GM23338 (cell line): ENCODE measurements at regions not wholly inside any gene's neighbourhood (a gene's known extent, or its start where the extent isn't known, plus 50 kb on each side); places are given as distances from the start of the nearest gene placed in this dataset.
A peak's percentile ranks its signal among the peaks of the same experiment; 100 is the strongest.

Experiments
- ATAC-seq: fragments of 200-7000 bp; cut with Tn5 transposase; 3 replicates; pipeline ENCODE4 v1.9.1; 2020
- DNase-seq: peaks from one replicate; pipeline ENCODE4 v3.0.0-alpha.2; 2015; ENCODE audit warnings: low spot score
- H2AFZ ChIP-seq: fragments of 200-600 bp; sonication (generic); 2 replicates; pipeline ENCODE4 v1.8.0; 2016; ENCODE audit warnings: antibody characterized with exemption, mild to moderate bottlenecking, moderate library complexity
- H3F3A ChIP-seq: fragments of 200-600 bp; sonication (generic); replicated peaks from 2 replicates; pipeline ENCODE4 v1.8.0; 2017; ENCODE audit warnings: antibody characterized with exemption, mixed run types, low read depth
- H3K27ac ChIP-seq: fragments of 200-600 bp; sonication (generic); 2 replicates; pipeline ENCODE4 v1.6.1; 2016; ENCODE audit warnings: low read depth
- H3K27me3 ChIP-seq: fragments of 200-600 bp; sonication (generic); 2 replicates; pipeline ENCODE4 v1.8.0; 2016; ENCODE audit warnings: mild to moderate bottlenecking, mixed run types, moderate library complexity; ENCODE audit not compliant: insufficient read depth
- H3K36me3 ChIP-seq: fragments of 200-600 bp; sonication (generic); 2 replicates; pipeline ENCODE4 v1.8.0; 2016; ENCODE audit warnings: mild to moderate bottlenecking; ENCODE audit not compliant: insufficient read depth
- H3K4me1 ChIP-seq: fragments of 200-600 bp; sonication (generic); 2 replicates; pipeline ENCODE4 v1.8.0; 2016; ENCODE audit warnings: mild to moderate bottlenecking, moderate library complexity; ENCODE audit not compliant: insufficient read depth
- H3K4me2 ChIP-seq: fragments of 200-600 bp; sonication (generic); 2 replicates; pipeline ENCODE4 v1.7.1; 2017; ENCODE audit warnings: mixed run types
- H3K4me3 ChIP-seq: fragments of 200-600 bp; sonication (generic); 2 replicates; pipeline ENCODE4 v1.6.1; 2016; ENCODE audit warnings: mixed run types
- H3K79me2 ChIP-seq: fragments of 200-600 bp; sonication (generic); replicated peaks from 2 replicates; pipeline ENCODE4 v1.8.0; 2017; ENCODE audit warnings: mild to moderate bottlenecking; ENCODE audit not compliant: insufficient read depth
- H3K9me2 ChIP-seq: fragments of 200-600 bp; sonication (generic); 2 replicates; pipeline ENCODE4 v1.8.0; 2017; ENCODE audit not compliant: insufficient read depth
- H4K20me1 ChIP-seq: fragments of 200-600 bp; sonication (generic); replicated peaks from 2 replicates; pipeline ENCODE4 v1.8.0; 2017; ENCODE audit warnings: mild to moderate bottlenecking; ENCODE audit not compliant: insufficient read depth
- H3K27ac Mint-ChIP-seq: 2 replicates; pipeline ENCODE4 v1.8.0; 2020; ENCODE audit warnings: inconsistent platforms, mild to moderate bottlenecking, moderate library complexity, mixed read lengths
- H3K27me3 Mint-ChIP-seq: 3 replicates; pipeline ENCODE4 v1.8.0; 2022; ENCODE audit warnings: low read depth, mild to moderate bottlenecking, moderate library complexity, mixed read lengths, inconsistent platforms; ENCODE audit not compliant: insufficient read depth, poor library complexity
- H3K36me3 Mint-ChIP-seq: 3 replicates; pipeline ENCODE4 v1.8.0; 2021; ENCODE audit warnings: low read depth, mild to moderate bottlenecking, inconsistent platforms, moderate library complexity, mixed read lengths
- H3K4me1 Mint-ChIP-seq: 3 replicates; pipeline ENCODE4 v1.8.0; 2020; ENCODE audit warnings: mild to moderate bottlenecking, inconsistent platforms, mixed read lengths
- H3K4me3 Mint-ChIP-seq: 3 replicates; pipeline ENCODE4 v1.8.0; 2021; ENCODE audit warnings: moderate library complexity, mild to moderate bottlenecking, inconsistent platforms, mixed read lengths
- H3K9me3 Mint-ChIP-seq: 3 replicates; pipeline ENCODE4 v1.8.0; 2020; ENCODE audit warnings: moderate library complexity, mild to moderate bottlenecking, inconsistent platforms, mixed read lengths
- CREB1 ChIP-seq: fragments of 250-450 bp; sonication (Bioruptor Pico); IDR thresholded peaks from 2 replicates; pipeline ENCODE4 v1.5.0; 2020; ENCODE audit warnings: low read depth, mild to moderate bottlenecking, moderate library complexity
- EZH2 ChIP-seq: fragments of 200-600 bp; sonication (generic); IDR thresholded peaks from one replicate; pipeline ENCODE4 v1.8.0; 2017; ENCODE audit warnings: antibody characterized with exemption, mild to moderate bottlenecking, low read depth; ENCODE audit not compliant: unreplicated experiment
- EZH2phosphoT487 ChIP-seq: fragments of 200-600 bp; sonication (generic); IDR thresholded peaks from one replicate; pipeline ENCODE4 v1.8.1; 2018; ENCODE audit warnings: antibody characterized with exemption; ENCODE audit not compliant: unreplicated experiment
- JUNB ChIP-seq: IDR thresholded peaks from one replicate; pipeline ENCODE4 v1.6.1; 2016; ENCODE audit warnings: antibody characterized with exemption; ENCODE audit not compliant: unreplicated experiment
- NANOG ChIP-seq: IDR thresholded peaks from 2 replicates; pipeline ENCODE4 v1.6.1; 2016; ENCODE audit warnings: antibody characterized with exemption, borderline replicate concordance
- POLR2AphosphoS5 ChIP-seq: IDR thresholded peaks from 2 replicates; pipeline ENCODE4 v1.6.1; 2016; ENCODE audit warnings: antibody characterized with exemption, low read depth
- STAT1 ChIP-seq: IDR thresholded peaks from one replicate; pipeline ENCODE4 v1.6.1; 2016; ENCODE audit warnings: antibody characterized with exemption; ENCODE audit not compliant: unreplicated experiment
- ZNF114 ChIP-seq: fragments of 250-450 bp; sonication (Bioruptor Pico); IDR thresholded peaks from 2 replicates; pipeline ENCODE4 v1.5.0; 2020; ENCODE audit warnings: mild to moderate bottlenecking, moderate library complexity
- ZNF331 ChIP-seq: fragments of 250-450 bp; sonication (Bioruptor Pico); IDR thresholded peaks from 2 replicates; pipeline ENCODE4 v1.5.0; 2020; ENCODE audit warnings: low read depth, mild to moderate bottlenecking, moderate library complexity
- ZNF462 ChIP-seq: fragments of 250-450 bp; sonication (Bioruptor Pico); IDR thresholded peaks from 2 replicates; pipeline ENCODE4 v1.5.0; 2020; ENCODE audit warnings: mild to moderate bottlenecking, moderate library complexity
- TF ChIP-seq, protein P1 (sequence below), 2 experiments: fragments of 200-600 bp in 1 of 2; sonication (generic) in 1 of 2; conservative IDR thresholded peaks; 2 replicates each; pipeline versions ENCODE4 v1.5.1 to v1.6.1; 2016 to 2017; ENCODE audit warnings: antibody characterized with exemption in 2 of 2, low read depth in 2 of 2, mild to moderate bottlenecking in 2 of 2, moderate library complexity in 1 of 2
- TF ChIP-seq, protein P2 (sequence below): IDR thresholded peaks from one replicate; pipeline ENCODE4 v1.6.1; 2018; ENCODE audit warnings: antibody characterized with exemption; ENCODE audit not compliant: unreplicated experiment
- TF ChIP-seq, protein P3 (sequence below): IDR thresholded peaks from 2 replicates; pipeline ENCODE4 v1.6.1; 2016; ENCODE audit warnings: antibody characterized with exemption

- DNase-seq (no peak), ATAC-seq (no peak)
- Mint-ChIP-seq H3K4me3 (no peak overlapping the region), H3K36me3 (no peaks in the 10 kb centered on the region), H3K9me3 (no peaks in the 10 kb centered on the region), H3K4me1 (peaks cover 7% of the 10 kb centered on the region; the same call in 2 of the 3 replicates), H3K27me3 (no peaks in the 10 kb centered on the region), H3K27ac (no peak overlapping the region)
- H3K27me3 ChIP-seq, result no peaks in the 10 kb centered on the region
- no peaks in the 10 kb centered on the region for H3K79me2 ChIP-seq
- no peaks in the 10 kb centered on the region for H3F3A ChIP-seq
- H3K4me1 ChIP-seq, result peaks cover 10% of the 10 kb centered on the region; the same call in 1 of the 2 replicates
- no peak overlapping the region for H3K27ac ChIP-seq
- H3K9me2 ChIP-seq, result peaks cover 3% of the 10 kb centered on the region; the same call in 1 of the 2 replicates
- no peak overlapping the region; the same call in 1 of the 2 replicates for H3K4me2 ChIP-seq
- no peaks in the 10 kb centered on the region for H3K36me3 ChIP-seq
- H4K20me1 ChIP-seq, result no peaks in the 10 kb centered on the region
- peak overlapping the region; percentile 94 for H2AFZ ChIP-seq
- TF ChIP-seq EZH2, result no peak
- no peak for TF ChIP-seq ZNF462 (CRISPR knock-in tag)
- TF ChIP-seq, protein P1, sequence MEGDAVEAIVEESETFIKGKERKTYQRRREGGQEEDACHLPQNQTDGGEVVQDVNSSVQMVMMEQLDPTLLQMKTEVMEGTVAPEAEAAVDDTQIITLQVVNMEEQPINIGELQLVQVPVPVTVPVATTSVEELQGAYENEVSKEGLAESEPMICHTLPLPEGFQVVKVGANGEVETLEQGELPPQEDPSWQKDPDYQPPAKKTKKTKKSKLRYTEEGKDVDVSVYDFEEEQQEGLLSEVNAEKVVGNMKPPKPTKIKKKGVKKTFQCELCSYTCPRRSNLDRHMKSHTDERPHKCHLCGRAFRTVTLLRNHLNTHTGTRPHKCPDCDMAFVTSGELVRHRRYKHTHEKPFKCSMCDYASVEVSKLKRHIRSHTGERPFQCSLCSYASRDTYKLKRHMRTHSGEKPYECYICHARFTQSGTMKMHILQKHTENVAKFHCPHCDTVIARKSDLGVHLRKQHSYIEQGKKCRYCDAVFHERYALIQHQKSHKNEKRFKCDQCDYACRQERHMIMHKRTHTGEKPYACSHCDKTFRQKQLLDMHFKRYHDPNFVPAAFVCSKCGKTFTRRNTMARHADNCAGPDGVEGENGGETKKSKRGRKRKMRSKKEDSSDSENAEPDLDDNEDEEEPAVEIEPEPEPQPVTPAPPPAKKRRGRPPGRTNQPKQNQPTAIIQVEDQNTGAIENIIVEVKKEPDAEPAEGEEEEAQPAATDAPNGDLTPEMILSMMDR (conservative IDR thresholded peaks at IDR 0.05; ENCODE audit: low read depth in 2 of 2), result no peak
- no peak for TF ChIP-seq POLR2AphosphoS5
- no peak for TF ChIP-seq ZNF331 (CRISPR knock-in tag)
- TF ChIP-seq, protein P2, sequence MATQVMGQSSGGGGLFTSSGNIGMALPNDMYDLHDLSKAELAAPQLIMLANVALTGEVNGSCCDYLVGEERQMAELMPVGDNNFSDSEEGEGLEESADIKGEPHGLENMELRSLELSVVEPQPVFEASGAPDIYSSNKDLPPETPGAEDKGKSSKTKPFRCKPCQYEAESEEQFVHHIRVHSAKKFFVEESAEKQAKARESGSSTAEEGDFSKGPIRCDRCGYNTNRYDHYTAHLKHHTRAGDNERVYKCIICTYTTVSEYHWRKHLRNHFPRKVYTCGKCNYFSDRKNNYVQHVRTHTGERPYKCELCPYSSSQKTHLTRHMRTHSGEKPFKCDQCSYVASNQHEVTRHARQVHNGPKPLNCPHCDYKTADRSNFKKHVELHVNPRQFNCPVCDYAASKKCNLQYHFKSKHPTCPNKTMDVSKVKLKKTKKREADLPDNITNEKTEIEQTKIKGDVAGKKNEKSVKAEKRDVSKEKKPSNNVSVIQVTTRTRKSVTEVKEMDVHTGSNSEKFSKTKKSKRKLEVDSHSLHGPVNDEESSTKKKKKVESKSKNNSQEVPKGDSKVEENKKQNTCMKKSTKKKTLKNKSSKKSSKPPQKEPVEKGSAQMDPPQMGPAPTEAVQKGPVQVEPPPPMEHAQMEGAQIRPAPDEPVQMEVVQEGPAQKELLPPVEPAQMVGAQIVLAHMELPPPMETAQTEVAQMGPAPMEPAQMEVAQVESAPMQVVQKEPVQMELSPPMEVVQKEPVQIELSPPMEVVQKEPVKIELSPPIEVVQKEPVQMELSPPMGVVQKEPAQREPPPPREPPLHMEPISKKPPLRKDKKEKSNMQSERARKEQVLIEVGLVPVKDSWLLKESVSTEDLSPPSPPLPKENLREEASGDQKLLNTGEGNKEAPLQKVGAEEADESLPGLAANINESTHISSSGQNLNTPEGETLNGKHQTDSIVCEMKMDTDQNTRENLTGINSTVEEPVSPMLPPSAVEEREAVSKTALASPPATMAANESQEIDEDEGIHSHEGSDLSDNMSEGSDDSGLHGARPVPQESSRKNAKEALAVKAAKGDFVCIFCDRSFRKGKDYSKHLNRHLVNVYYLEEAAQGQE, result no peak
- TF ChIP-seq STAT1, result no peak
- TF ChIP-seq CREB1 (CRISPR knock-in tag), result no peak
- no peak for TF ChIP-seq ZNF114
- TF ChIP-seq, protein P3, sequence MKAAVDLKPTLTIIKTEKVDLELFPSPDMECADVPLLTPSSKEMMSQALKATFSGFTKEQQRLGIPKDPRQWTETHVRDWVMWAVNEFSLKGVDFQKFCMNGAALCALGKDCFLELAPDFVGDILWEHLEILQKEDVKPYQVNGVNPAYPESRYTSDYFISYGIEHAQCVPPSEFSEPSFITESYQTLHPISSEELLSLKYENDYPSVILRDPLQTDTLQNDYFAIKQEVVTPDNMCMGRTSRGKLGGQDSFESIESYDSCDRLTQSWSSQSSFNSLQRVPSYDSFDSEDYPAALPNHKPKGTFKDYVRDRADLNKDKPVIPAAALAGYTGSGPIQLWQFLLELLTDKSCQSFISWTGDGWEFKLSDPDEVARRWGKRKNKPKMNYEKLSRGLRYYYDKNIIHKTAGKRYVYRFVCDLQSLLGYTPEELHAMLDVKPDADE, result no peak
- no peak for TF ChIP-seq JUNB
- TF ChIP-seq NANOG, result no peak
- no peak for TF ChIP-seq EZH2phosphoT487
- H3K4me3 ChIP-seq, result no peak overlapping the region
These were observed 378.8 kb upstream of the TMPO start for GRCh38 chr12:98136544-98136943.
